GM19467 (cell line): ENCODE measurements at regions not wholly inside any gene's neighbourhood (a gene's known extent, or its start where the extent isn't known, plus 50 kb on each side); places are given as distances from the start of the nearest gene placed in this dataset.
A peak's percentile ranks its signal among the peaks of the same experiment; 100 is the strongest.

Source experiments
- ATAC-seq: cut with Tn5 transposase; IDR thresholded peaks from one replicate; pipeline ENCODE4 v1.9.1; 2021; ENCODE audit warnings: mild to moderate bottlenecking, moderate library complexity; ENCODE audit not compliant: unreplicated experiment

DNA sequence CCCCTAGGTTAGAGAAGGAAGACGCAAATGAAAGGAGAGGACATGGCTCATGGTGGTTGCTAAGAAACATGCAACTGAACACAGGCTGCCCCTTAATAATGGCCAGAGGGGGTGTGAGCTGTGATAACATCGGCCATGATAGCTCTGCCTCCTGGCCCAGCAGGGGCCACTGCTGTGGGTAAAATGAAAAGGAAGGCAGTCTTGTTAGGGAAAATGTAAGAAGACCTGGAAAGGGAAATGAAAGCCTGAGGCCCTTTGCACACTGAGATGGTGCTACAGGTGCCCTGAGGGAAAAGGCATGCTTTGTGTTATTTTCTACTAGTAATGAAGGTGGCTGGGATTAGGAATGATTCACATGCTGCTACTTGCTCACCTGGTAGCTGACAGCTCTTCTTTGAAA, 123.6 kb upstream of the MID1 start:
- ATAC-seq = no peak

DNA sequence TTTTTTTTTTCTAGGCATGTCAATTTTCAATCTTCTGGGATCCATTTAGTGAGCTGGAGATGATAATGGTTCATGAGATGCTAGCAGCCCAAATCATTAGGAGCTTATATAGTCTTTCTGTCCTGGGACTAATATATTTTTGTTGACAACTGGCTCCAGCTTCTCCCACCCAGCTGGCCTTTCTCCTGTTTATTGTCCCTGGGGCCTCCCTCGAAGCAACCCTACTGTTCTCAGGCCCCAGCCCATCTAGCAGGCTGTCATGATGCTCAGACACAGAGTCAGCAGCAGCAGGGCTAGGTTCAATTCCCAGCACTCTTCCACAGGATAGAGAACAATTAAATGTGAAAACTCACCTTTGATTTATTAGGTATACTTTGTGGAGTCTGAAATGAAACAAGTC, 127.6 kb upstream of the MID1 start:
- ATAC-seq = no peak

DNA sequence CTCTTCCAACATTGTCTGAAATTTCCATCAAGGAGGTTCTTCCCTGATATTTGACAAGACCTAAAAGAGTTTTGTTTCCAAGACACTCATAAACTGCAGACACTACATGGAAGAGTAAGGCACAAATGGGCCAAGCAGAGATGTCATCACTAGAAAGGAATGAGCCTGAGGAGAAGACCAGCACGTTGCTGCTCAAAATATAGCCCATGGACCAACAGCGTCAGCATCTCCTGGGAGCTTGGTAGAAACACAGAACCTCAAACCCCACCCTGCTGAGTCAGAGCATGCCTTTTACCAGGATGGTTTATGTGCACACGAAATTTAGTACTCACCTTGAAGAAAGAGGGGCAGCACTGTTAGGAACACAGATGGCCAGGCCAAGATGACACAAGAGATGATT, 128.7 kb upstream of the MID1 start:
- no peak for ATAC-seq

DNA sequence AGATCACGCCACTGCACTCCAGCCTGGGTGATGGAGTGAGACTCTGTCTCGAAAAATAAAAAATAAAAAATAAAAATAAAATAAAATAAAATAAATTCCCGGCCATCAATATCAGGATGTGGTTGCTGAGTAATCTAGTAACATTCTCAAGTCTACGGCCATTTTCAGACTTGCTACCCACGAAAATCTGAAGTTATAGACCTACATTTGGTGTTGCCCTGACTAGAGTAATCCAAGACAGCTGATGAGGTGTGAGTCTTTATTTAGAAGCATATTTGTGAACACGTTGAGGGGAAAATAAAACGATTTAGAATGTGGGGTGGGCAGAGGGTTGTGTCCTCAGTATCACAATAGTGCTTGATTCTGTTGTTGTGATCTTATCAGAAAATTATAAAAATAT, 130.2 kb upstream of the MID1 start:
- no peak for ATAC-seq

DNA sequence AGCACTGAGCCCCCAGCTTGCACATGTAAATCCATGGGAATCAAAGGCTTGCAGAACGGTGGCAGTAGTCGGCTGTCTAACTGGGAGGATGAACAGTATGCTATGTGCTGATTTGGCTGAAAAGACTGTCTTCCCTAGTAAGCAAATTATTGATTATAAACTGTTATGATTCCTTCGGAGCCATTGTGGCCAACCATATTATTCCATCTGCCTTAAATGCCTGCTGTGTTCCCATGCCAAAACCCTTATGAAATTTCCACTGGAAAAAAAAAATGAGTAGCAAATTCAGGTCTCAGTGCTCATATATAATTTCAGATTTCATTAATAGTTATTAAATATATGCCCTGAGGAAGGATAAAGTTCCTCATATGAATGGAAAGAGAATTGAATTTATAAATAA, 132.7 kb upstream of the MID1 start:
- no peak for ATAC-seq

DNA sequence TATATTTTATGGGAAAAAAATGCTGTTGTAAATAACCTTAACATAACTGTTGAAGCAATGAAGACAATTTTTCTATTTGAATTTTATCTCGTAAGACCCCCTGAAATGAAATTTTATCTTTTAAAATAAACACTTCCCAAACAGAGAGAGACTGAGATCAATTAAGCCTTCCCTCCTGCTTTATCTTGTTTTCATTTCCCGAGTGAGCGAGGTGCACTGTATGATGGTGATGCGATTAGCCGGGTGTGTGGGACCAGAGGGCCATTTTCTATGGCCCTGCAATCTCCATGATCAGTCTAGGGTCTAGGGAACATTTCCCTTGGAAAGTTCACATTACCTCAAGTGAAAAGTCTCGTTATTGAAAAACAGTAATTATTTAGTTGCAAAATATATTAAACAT, 134.1 kb upstream of the MID1 start:
- ATAC-seq = no peak

DNA sequence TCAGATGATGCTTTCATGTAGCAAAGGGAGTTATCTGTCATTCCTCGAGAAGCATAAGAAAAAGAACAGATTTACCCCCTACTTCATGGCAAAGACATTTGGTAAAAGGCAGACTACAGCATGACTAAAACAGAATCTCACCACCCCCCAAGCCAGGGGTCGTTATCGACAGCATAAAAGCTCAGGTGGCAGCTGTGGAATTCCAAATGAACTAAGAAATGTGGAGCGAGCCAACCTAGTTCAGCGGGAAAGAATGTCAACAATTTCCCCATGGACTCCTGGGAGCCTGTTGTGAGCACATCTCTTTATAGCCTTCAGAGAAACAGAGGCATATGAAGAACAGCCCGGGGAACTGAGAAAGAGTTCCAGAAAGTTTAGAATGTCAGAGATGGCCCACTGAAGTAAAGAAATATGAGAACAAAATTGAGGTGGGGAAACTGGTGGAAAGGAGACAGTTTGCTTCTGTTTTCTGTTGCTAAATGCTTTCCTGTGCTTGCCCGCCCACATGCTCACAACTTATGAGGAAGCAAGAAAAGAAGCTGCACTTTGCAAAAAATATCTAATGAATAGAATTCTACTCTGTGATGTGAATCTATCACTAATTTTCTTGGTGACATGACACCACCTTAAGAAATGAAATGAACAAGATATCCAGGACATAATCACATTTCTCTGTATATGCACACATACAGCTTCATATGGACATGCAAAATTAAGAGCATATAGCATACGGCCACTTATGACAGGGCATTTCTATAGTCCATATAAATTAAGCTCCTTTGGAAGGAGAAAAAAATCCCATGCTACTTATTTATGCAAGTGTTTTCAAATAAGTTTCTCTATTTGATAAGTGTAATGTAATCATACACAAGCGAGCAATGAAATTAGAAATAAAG, 135.3 kb upstream of the MID1 start:
- no peak for ATAC-seq

DNA sequence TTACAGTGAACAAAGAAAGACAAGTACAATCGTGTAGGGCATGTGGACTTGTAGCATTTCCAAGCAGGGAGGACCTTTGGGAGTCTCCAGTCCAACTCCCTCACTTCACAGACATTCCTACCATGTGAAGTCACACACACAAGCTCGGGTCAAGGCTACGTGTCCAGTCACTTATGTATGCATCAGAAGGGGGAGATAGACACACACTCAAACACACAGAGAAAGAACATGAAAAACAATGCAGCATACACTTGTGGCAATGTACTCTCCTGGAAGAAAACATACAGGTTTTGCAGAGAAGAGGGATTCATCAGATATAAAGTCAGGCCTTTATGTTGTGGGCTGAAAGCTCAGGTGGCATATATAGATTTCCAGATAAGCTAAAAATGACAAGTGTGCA, 136.1 kb upstream of the MID1 start:
- ATAC-seq = no peak

DNA sequence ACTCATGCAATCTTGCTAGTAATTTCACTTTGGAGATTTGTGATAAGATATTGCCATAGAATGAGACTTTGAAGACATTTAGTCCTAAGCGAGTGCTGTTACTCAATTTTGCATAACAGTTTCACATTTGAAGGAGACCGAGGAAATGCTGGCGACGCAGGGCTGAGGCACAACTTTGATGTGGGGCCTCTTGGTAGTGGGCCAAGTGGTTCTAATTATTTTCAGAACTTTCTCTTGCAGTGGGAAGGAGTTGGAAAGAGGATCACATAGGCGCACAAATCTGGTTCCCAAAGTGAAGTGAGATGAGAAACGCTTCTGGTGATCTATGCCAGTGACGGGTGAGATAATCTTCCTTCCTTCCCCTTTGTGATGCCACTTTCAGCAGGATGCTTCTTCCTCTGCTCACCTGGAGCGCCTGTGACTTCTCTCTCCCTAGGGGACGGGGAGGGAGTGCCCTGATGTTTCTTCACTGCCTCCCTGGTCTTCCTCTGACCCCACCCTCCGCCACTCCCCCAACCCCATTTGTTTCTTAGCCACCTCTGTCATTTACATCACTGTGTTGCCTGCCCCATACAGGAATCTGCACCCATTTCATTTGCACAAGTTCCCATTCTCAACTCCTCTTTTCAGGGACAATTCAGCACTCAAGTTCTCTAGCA, 138.9 kb upstream of the MID1 start:
- no peak for ATAC-seq

DNA sequence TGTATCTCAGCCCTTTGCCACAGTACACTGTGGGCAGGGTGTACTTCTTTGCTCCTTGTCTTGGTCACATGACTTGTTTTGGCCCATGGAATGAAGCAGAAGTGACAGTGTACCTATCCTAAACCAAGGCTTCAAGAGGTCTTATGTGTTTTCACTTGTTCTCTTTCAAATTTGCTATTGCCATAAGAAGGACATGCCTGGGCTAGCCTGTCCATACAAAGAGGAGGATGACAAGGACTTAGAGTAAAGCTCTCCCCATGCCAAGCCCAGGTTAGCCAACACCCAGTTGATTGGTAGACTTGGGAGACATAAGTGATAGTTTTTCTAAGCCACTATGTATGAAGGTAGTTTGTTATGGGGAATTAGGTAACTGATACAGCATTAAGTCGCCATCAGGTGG, 141.1 kb upstream of the MID1 start:
- ATAC-seq = no peak

DNA sequence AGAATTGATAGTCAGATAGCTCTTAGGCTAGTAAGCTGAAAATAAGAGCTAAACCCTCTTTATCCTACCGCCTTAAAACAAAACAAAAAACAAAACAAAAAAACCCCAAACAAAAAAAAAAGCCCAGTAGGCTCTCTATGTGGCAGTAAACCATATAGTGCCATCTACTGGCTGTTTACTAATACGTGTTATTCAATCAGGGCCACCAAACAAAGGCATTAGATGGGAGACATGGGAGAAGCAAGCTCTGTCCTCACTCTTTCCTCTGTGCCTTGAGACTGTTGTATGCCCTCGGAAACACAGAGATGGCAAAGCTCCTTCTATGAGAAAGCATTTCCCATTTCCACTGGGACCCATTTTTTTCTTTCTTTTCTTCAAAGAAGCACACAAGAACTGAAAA, 148.8 kb upstream of the MID1 start:
- ATAC-seq = peak; percentile 54

DNA sequence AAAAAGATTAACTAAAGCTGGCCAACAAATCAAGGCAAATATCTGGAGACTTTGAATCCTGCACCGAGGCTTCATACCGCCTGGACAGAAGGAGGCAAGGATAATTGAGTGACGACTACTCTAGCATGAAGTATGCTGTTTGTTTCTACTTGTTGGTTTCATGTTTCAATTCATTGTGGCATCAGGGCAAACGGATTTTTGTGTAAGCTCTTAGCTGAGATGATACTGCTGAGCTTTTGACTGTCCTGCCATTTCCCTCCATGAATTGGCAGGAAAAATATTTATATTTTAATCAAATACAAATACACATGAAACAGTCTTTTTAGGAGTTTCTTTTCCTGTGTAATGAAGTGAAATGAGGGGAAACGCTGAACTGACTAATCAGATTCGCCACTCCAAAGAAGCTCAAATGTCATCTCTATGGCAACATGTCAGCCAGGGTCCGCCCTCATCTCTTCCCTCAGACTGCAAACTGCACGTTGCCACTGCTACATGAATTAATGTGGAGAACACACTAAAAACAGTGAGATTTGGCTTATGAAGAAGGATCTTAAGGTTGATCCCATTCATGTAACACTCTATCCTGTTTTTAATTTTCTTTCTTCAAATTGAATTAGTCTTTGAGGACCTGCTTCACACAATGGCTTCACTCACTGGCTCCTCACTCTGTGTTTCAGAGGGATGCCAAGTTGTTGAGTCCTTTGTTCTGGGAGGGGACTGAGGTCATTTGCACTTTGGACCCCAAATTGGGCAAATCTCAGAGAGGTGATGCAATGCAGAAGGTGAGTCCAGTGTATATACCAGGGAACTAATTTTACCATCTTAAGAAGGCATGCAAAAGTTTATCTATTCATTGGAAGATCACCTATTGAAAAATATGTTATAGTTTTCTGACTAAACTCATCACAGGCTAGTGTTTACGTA, 149.6 kb upstream of the MID1 start:
- ATAC-seq = no peak

DNA sequence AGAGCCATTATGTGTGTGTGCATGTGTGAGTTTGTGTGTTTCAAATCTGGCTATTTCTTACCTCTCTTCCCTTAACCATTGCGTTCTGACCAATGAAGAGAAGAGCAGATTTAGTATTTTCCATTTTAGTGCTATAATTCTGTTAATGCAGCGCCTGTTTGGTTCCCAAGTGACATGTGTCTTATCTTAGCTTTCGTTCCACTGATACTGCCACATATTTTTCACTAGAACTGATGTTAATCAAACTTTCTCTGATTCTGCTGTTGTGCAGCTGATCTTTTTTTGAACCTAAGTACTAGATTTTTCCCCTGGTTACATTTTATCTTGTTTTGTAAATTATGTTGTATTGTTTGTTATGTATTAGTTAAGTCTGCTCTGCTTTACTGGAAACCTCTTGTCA, 152.9 kb upstream of the MID1 start:
- ATAC-seq = no peak

DNA sequence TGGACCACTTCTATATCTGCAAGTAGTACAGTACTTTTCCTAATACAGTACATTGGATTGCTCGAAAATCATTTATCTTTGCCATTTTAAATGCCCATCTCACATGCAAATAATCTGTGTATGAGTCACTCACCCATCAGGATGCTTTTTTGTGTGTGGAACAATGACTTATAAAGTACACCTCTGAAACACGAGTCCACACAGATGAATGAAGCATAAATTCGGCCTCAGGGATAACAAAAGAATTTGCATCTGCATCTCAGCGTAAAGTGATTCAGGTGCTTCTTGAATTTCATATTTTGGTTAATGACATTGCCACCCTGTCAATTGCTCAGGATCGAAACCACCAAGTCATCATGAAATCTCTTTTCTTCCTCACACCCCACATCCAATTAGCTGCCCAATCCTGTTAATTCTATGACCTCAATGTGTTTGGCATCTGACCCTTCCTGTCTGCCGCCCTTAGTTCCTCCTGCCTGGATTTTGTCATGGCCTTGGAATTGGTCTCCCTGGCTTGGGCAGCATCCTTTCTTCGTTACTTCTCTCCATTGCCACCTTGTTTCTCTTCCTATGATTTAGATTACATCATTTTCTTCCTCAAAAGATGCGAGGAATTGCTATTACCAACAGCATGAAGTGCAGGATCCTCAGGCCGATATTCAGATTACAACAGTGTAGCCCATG, 161.6 kb upstream of the MID1 start:
- ATAC-seq = no peak

DNA sequence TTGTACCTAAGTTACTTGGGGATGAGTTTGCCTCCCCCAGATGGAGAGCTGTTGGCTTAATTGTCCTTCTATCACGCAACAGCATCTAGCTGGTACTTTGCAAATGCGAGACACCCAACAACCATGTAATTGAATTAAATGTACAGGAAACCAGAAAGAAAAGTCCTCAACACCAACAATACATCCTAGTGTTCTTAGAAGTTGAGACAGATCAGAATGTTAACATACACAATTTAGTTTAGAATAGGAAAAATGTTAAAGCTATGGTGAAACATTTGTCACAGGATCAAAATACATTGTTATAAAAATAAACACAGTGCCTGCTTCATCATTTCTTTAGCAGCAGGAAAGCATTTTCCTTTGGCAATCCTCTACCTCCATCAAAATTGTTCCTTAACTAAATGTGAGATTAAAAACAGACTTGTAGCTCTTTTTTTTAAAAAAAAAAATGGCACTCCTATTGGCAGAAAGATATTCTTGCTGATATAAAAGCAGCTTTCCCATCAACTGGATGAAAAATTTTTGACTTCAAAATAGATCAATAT, 163.1 kb upstream of the MID1 start:
- ATAC-seq = no peak

DNA sequence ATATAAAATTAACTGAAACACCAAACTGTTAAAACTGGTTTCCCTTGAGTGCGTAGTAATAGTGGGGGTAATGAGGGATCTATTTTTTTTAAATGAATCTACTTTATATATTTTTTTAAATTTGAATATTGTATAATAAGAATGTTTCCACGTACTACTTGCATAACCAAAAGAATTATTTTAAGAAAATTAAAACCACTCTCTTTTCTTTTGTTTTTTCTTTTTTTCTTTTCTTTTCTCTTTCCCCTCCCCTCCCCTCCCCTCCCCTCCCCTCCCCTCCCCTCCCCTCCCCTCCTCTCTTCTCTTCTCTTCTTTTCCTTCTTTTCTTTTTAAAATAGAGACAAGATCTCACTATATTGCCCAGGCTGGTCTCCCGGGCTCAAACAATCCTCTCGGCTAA, 166.9 kb upstream of the MID1 start:
- ATAC-seq = no peak

DNA sequence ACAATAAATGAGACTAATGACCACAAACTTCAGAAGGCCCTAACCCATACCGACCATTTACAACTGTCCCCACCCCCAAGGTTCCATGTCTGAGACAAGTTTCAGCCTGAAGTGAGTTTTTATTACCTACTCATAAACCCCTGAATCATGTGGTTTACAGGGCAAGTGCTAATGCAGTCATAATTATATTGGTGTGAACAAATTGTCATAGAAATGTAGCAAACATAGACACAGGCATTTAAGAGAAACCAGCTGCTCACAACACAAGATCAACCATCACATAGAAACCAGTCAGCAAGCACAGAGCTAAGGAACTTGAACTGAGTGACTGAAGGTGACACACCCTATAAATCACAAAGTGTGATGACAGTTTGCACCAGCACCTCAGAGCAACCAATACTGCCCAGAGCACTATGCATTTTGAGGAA, 173.8 kb upstream of the MID1 start:
- ATAC-seq = no peak

DNA sequence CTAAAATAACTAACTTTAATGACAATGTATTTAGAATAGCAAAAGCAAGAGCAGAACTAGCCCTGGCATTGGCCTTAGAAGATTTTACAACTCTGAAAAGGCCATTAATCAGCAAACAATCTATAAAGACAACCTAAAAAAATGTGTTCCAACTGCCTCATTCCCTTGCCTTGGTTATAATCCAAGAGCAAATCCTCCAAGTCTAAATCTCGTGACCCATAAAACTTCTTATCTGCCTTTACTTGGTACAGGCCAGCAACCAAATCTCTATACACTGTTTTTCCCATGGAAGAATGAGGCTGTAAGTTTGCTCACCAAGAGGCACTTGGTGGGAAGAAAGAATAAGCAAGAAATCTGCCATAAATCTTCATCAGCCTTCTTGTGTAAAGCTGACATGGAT, 175.3 kb upstream of the MID1 start:
- no peak for ATAC-seq

DNA sequence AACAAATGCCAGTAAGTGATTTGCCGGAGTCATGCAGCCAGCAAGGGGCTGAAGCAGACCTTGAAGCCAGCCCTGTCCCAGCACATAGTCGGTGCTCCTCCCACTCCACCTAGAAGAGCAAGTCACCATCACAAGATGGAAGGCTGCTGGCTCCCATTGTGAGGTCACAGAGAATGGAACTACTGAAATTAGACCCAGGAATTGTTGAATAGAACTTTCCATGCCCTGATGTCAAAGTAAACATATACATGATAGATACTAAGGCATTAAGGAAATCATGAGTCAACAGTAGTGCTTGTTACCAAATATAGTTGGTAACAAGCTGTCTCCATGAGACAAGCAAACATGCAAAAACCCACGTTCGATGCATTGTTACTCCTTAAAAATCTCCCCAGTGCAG, 177.1 kb upstream of the MID1 start:
- no peak for ATAC-seq

DNA sequence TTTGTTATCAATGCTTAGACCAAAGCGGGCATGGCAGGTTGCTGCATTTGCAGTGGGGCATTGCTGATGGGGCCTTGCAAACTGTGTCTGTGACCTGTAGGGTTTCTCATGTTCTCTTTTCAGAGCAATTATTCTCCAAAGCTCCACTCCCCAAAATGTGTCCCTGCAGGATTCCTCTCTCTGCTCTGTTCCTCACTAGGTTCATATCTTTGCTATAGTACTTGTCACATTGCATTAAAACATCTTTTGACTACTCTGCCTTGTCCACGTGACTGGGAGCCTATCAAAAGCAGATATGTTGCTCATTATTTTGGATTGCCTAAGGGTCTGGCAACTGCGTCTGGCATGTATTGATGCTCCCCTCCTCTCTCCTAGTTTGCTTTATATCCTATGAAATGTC, 177.7 kb upstream of the MID1 start:
- ATAC-seq = no peak

DNA sequence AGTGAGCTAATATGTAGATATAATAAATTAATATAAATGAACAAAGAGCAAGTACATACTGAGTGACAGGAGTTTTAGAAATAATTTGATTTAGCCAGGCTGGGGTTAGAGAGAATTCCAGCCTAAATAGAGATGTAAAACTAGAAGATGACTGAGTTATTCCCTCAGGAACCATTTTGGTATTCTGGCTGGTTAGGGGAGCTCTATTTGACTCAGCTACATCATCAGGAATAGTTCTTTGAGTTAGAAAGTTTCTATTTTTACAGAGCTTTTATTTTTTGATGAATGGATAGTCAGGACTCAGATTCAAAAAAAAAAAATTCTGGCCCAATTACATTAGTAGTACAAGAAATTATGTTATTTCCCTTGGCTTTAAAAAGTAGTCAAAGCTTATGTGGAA, 180.4 kb upstream of the MID1 start:
- no peak for ATAC-seq
